ENCODE measurements at regions not wholly inside any gene's neighbourhood (a gene's known extent, or its start where the extent isn't known, plus 50 kb on each side); places are given as distances from the start of the nearest gene placed in this dataset.

DNA sequence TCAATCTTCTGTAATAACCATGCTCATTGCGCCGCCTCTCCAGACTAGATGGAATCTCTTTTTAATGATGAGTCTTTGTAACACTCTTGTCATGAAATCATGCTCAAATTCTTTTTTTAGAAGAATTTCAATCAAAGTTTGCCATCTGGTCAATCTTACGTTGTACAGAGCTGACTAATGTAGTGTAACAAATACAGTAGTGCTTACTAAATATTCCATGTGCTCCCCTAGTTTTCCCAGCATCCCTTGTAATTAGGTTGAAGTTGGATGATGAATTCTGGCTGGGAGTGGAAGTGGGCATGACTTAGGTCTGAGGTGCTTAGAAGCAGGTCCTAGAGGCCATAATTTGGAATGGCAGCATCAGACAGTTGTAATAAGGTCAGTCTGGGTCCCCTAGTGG is 309.1 kb upstream of the SNX7 start:
- TF ChIP-seq CTCF (IDR thresholded peaks at IDR 0.05) (no peak), POLR2A (IDR thresholded peaks at IDR 0.05) (no peak)
